Tongue (tissue), 1 donor: ENCODE measurements at regions not wholly inside any gene's neighbourhood (a gene's known extent, or its start where the extent isn't known, plus 50 kb on each side); places are given as distances from the start of the nearest gene placed in this dataset.
A peak's percentile ranks its signal among the peaks of the same experiment; 100 is the strongest.

Experiments
- DNase-seq: peaks from one replicate; pipeline ENCODE4 v3.0.0-alpha.2; 2015

GRCh38 chr10:69716711-69717560, 84.8 kb upstream of the COL13A1 start:
- no peak for DNase-seq

GRCh38 chr10:69718951-69719350, 82.8 kb upstream of the COL13A1 start:
- no peak for DNase-seq

DNA sequence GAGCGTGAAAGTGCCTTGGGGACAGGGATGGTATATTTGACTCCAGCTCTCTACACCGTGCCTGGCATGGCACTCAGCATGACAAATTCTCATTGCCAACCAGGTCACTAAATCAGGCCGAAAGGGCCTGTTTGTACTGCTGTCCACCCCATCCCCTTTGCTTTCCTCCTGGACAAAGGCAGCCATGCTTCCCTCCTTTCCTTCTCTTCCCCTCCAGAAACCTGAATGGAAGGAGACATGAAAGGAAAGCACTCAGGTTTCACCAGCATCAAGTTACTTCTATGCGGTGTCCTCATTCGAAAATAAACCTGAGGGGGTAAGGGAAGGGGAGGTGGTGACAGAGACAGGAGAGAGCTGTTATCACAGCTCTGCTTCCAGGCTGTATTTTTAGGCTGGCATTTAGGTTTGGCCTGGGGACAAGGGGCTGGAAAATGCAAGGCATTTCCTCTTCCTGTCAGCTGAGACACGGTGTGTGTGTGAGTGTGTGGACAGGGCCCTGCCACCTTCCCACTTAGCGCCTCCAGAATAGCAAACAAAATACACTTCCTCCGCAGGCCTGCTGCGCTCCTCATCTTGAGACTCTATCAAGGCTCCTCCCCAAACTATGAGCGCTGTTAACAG, 79.9 kb upstream of the COL13A1 start:
- DNase-seq = peak; percentile 77

GRCh38 chr10:69723653-69724052, 78.1 kb upstream of the COL13A1 start:
- DNase-seq = no peak

DNA sequence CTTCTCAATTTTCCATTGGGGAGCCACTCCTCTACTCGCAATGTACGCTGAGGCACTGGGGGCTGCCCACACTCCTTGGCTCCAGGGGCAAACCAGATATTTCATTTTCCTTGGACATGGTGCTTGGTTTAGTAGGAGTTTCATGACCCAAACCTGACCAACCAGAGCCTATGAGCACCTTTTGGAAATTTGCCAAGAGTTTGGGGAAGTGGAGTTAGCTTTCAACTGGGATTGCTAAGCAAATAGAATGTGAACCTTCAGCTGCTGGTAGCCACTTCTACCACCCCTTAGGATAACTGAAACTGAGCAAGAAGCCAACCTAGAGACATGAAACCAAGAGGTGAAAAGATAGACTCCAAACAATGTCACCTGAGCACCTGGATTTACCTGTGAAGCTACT, 74.9 kb upstream of the COL13A1 start:
- DNase-seq = no peak

DNA sequence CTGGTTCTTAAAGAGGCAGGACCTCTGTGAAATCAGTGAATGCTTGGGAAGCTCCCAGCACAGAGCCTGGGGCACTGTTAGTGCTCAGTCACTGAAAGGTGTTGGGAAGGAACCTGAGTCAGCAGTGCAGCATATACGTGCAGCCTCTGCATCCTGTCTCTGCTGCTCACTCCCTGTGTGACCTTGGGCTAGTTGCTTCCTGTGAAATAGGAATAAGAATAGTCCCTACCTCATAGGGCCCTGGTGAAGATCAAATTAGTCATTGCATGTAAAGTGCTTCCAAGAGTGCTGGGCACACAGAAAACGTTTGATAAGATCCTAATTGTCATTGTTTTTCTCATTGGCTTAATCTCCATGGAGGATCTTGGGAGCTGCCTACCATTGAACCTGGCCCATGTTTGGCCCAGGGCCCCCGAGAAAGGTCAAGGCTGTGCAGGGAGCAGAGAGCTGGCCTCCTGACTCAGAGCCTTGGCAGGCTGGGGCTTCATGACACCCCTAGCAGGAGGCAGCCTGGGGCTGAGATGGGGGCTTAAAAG, 73.3 kb upstream of the COL13A1 start:
- no peak for DNase-seq

- no peak for DNase-seq
Measured at GRCh38 chr10:69729326-69730048, 72.2 kb upstream of the COL13A1 start.

DNA sequence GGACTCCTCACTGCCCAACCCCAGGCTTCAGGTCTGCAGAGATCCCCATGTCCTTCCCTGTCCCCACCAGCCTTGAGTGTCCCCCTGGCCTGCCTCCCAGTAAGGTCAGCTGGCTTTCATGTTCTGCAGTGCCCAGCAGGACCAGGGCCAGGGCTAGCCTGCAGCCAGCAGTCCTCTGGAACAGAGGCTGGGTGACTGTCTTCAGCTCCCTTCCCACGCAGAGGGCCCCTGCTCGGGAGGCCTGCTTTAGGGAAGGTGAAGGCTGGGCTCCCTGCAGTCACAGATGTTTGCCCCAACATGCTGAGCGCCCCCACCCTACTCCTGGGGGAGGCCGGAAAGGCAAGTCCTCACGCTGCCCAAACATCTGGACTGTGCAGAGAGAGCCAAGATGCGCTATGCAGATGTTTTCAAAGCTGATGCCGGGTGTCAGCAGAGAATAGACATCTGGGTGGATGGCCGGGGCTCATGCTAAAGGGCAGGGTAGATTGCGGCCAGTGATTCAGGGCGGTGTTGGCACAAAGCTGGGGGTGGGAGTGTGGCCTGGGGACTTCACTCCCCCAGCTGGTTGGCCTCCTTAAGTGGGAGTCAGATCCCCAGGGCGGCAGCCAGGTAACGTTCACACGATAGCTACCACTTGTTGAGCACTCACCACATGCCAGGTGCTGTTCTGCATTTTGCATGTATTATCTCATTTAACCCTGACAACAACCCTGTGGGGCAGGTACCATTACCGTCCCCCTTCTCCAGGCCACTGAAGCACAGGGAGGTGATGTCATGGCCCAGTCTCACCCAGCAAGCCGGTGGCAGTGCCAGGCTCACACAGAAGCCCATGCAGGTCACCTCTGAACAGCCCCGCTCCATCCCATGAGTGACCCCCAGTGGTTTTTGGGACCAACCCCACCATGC, 71.2 kb upstream of the COL13A1 start:
- peak; percentile 87 for DNase-seq

DNA sequence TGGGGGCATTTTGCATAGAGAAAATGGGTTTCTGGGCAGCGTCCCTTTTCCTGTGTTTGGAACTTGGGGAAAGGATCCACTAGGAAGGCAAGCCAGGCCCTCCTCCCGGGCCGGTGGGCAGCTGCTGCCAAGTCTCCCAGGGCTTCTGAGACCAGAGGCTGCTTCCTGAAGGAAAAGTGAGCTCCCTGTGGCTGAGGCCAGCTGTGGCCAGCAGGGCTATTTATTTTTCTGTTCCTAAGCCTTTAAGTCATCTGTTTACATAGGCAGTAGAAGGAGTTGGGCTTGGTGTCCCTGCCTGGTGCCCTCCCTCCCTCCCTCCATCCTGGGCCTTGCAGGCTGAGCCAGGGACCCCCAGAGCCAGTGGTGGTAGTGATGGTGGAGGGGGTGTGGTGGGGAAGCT, 70.5 kb upstream of the COL13A1 start:
- peak; percentile 77 for DNase-seq

- no peak for DNase-seq
Measured at GRCh38 chr10:69731698-69732097, 70.0 kb upstream of the COL13A1 start.

GRCh38 chr10:69732147-69732825, 69.4 kb upstream of the COL13A1 start:
- no peak for DNase-seq

DNA sequence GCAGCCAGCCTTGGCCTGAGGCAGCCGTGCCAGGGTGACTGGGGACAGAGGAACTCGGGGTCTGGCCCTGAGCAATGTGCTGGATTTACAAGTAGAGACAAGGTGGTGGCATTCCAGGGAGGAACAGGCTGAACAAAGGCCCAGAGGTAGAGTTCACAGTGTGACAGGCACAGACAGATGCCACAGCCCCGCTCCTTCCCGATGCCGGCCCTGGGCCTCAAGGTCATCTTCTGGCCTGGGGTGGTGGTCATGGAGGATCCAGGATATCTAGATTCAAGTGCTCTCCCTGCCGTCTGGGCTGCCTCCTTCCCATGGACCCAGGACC, 68.9 kb upstream of the COL13A1 start:
- DNase-seq = no peak

DNA sequence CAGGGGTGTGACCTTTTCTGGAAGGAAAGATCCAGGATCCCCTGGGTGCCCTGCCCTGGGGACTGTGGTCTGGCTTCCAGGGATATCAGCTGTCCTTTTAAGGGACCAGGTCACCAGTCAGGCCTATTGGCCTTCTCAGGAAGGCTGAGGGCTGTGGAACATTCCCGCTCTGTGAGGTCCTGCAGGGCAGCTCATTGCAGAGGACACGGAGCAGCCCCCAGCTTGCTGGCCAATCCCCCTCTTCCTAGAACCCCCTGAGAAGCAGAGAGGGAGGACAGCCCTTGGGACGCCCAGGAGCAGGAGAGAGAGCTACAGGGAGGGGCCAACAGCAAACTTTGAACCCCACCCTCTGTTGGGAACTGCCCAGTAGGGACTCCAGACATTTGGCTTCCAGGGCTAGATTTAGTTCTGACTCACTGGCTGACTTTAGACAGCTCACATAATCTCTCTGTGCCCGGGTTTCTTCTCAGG, 67.9 kb upstream of the COL13A1 start:
- DNase-seq = no peak

GRCh38 chr10:69734416-69734796, 67.3 kb upstream of the COL13A1 start:
- DNase-seq = no peak

DNA sequence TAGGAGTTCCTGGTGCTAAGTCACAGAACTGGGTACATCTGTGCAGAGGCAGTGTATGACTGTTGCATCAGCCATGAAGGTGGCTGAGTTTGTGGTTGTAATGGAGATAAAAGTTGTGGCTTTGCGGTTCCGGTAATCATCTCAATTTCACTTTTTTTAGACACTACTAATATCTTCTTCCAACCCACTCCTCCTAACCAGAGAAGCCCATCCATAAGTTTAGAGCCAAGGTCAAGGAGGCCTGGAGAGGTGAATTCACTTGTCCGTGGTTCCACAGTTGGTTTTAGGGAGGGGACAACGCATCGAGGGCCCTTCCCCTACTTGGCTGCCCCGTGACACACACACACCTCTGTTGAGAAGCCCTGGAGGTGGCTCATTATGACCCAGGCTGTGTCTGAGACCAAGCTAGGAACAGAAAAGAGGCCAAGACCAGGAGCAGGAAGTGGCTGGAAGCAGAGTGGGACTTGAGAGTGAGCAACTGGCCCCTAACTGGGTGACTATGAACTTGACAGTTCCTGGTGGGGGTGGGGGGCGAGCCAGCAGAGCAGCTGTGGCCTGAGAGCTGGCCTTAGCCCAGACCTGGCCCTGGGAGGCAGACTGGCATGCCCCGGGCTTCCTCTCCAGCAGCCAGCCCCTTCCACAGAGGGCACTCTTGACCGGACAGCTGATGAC, 66.8 kb upstream of the COL13A1 start:
- no peak for DNase-seq

DNA sequence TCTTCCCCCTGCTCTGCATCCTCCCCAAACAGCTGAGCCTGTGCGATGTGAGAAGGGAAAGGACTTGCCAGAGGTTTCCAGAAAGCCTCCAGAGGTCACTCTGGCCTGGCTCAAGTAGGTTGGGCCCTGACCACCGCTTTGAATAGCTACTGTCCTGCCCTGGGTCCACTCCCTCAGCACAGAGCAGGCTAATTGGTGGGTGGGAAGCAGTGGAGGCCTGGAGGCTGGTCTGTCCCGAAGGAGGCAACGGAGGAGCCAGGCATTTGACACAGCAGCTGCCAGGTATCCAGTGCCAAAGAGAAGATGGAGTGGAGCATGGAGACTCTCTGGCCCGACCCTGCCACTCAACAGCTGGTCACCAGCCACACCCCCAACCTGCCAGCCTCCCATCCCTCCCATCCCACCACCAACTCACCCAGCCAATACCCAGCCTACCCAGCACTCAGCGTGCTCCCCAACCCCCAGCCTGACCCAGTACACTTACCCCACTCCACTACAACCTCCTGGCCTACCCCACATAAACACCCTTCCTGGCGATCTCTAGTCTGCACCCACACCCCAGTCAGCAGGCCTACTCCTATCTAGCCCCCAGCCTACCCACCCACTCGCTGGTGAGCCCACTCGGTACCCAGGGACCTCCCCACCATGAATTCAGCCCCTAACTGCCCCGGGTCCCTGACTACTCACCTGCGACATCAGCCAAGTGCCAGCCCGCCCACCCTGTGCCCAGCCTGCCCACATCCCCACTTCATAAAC, 64.6 kb upstream of the COL13A1 start:
- peak; percentile 86 for DNase-seq

GRCh38 chr10:69738071-69738470, 63.6 kb upstream of the COL13A1 start:
- DNase-seq = no peak

GRCh38 chr10:69738858-69739435, 62.8 kb upstream of the COL13A1 start:
- no peak for DNase-seq

DNA sequence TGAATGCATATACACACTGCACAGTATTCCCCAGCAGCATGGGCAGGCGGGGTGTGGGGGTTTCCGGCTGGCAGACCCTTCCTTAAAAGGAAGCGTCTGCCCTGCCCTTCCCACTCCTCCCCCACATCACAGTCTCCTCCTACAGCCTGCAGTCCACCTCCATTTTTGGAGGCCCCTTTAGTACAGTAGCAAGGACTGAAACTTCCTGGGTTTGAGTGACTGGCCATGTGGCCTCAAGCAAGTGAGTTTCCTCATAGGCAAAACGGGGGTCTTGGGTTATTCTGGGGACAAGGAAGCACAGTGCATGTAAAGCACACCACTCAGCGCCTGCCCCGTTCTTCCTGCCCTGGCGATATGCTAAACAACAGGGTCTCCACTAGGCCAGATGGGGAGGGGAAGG, 62.1 kb upstream of the COL13A1 start:
- peak; percentile 53 for DNase-seq

DNA sequence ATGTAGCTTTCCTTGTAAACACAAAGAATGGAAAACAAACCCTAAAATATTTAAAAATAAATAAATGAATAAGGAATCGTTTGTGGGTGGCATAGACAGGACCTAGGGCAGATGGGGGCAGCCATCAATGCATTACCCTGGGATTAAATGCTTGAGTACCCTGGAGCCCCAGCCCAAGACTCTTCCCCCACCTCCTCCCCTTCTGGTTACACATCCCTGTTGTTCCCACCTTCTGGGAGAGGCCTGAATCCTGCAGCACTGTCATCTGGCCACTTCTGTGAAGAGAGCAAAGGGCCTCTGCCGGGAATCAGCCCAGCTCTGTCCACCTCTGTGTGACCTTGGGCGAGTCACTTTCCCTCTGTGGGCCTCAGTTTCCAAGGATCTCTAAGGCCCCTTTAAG, 61.6 kb upstream of the COL13A1 start:
- DNase-seq = no peak
